ENCODE measurements at regions not wholly inside any gene's neighbourhood (a gene's known extent, or its start where the extent isn't known, plus 50 kb on each side); places are given as distances from the start of the nearest gene placed in this dataset.
A peak's percentile ranks its signal among the peaks of the same experiment; 100 is the strongest.
"Not testable (repeated sequence)": the region's sequence is repeated elsewhere in the genome, so short reads cannot be mapped to it uniquely, and the experiment has no call there.

- no peak for DNase-seq
These were observed 55.0 kb upstream of the PAK3 start for GRCh38 chrX:111041018-111041462.

DNA sequence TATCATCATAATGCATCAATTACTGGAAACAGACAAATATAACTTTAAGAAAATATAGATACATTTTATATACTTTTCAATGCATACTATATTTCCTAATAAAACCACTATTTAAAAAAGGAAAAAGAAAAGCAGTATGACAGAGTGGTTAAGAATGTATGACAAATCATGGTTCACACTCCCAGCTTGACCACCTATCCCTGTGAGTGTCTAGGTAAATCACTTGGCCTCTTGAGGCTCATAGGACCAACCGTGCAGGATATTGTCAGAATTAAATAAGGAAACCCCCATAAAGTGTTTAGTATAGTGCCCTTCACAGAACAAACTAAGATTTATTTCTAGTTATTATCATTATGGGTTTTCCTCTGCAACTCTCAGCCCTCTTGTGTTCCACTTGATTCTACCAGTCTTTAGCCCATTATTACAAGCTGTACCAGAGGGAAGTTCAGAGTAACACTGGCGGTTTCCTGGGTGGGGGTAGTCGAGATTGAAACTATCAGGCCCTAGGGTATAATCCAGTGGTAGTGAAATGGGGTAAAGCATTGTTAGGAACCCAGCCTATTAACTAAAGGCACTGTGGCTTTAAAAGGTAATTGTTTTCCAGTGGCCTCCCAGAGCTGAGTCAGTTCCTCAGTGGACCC is 55.5 kb upstream of the PAK3 start:
- DNase-seq: no peak

- no peak for DNase-seq
These were observed 56.4 kb upstream of the PAK3 start for GRCh38 chrX:111039606-111040005.

DNA sequence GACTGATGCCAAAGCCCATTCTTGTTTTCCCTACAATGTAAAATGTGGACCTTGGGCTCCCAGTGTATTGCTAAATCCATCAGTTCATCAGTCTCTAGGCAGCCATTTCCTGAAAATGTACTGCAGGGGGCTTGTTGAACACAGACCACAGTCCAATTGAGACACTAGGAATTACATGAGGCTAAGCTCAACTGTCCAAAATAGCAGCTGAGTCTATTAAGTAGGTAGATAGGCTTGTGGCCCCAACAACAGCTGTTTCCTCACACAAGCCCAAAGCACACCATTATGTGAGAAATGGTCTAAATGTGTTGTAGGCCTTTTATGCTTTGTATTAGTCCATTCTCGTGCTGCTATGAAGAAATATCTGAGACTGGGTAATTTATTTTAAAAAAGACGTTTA is 60.0 kb upstream of the PAK3 start:
- DNase-seq: no peak

- DNase-seq: no peak
These were observed 60.7 kb upstream of the PAK3 start for GRCh38 chrX:111035256-111035655.

DNA sequence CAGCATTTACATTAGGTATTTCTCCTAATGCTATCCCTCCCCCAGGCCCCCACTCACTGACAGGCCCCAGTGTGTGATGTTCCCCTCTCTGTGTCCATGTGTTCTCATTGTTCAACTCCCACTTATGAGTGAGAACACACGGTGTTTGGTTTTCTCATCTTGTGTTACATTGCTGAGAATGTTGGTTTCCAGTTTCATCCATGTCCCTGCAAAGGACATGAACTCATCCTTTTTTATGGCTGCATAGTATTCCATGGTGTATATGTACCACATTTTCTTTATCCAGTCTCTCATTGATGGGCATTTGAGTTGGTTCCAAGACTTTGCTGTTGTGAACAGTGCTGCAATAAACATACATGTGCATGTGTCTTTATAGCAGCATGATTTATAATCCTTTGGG is 73.0 kb upstream of the PAK3 start:
- not testable (repeated sequence) for DNase-seq

DNA sequence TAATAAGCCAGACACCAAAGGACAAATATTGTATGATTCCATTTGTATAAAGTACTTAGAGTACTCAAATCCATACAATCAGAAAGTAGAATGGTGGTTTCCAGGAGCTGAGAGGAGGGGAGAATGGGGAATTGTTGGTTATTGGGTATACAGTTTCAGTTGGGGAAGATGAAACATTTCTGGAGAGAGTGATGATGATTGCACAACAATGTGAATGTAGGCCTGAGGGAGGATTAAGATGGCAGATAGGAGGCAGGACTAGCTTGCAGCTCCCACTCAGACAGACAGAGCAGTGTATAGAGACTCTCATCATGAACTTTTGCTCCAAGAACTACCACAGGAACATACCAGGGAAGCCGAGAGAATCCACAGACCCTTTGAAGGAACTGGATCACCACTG is 75.7 kb upstream of the PAK3 start:
- DNase-seq: no peak

- DNase-seq: no peak
These were observed 82.1 kb upstream of the PAK3 start for GRCh38 chrX:111013778-111014455.

DNA sequence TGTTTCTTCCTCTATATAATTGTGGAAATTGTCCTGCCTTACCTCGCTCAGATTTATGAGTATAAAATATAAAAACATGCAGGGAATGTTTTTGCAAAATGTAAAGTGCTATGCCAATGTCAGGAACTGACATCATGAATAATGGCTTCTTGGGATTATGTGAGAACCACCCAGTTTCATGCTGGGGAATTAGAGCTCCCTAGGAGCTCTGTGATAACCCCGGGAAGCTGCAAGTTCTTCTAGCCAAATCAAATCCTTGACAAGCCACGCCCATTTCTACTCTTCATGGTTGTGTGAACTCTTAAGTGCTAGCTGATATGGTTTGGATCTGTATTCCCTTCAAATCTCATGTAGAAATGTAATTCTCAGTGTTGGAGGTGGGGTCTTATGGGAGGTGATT is 85.9 kb upstream of the PAK3 start:
- no peak for DNase-seq

DNA sequence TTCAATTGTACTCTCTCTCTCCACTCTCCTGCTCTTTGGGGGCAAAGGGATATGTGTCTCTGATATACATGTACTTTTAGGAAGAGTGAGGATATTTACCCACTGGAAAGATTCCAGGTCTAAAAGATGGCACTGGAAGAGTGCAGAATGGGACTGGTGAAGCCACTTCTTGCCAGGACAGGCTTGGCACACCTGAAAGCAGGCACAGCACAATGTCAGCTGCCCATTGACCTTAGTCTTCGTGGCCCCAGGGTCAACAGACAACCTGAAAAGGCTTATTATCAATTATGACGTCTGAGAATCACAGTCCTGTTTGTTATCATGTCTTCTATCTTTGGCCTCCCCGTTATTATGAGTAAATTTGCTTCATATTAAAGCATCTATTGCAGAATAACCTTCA is 86.7 kb upstream of the PAK3 start:
- DNase-seq: no peak

GRCh38 chrX:111008126-111008525 is 87.9 kb upstream of the PAK3 start:
- no peak for DNase-seq

- no peak for DNase-seq
These were observed 88.8 kb upstream of the PAK3 start for GRCh38 chrX:111007238-111007637.

GRCh38 chrX:111006116-111006515 is 89.9 kb upstream of the PAK3 start:
- no peak for DNase-seq

DNA sequence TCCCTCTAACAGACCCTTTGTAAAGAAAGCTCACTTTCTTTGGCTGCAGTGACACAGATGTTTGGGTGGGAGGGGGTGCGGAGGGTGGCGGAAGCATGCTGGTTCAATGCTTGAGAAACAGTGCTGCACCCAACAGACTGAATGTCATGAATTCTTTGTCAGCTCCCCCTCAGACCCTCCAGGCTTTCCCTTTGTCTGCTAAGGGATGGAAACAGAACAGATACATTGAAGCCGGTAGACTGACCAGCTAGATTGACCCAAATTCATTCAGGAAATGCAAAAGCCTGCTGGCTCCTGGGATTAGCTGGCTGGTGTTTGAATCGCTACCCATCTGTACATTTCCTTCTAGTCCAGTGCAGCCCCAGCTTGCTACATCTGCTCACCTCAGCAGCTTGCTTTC is 90.8 kb upstream of the PAK3 start:
- no peak for DNase-seq

DNA sequence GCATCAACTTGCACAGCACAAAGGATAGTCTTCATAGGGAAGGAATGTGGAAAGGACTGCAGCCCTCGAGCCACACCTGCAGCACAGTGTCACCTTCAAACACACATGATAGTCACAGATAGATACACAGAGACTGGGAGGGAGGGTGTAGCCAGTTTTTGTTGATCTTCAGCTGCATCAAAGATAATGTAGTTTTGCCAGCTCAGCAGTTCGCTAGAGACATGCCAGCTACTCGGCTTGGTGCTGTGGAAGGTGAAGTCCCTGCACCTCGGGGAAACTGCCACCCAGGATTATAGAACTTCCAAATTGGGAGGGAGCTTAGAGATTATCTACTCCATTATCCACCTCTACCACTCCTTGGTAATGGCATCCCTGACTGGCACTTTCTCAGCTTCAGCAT is 92.9 kb upstream of the PAK3 start:
- no peak for DNase-seq

- peak; percentile 57 for DNase-seq
These were observed 103.4 kb upstream of the PAK3 start for GRCh38 chrX:110992611-110993010.

DNA sequence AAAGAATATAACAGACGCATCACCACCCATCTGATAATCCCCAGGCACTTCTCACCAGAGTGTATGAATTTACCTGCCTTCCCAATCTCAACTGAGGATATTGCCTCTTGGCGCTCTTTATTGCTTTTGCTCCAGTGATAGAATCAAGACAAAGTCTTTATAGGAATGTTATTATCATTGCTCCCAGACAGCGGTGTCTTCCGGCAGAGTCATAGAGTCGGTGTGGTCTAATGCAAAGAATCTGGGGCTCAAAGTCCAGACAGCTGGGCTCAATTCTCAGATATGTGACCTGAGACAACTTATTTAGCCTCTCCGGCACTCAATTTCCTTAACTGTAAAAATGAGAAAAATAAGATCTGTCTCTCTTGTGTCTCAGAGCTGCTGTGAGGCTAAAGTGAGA is 106.1 kb upstream of the PAK3 start:
- DNase-seq: no peak

DNA sequence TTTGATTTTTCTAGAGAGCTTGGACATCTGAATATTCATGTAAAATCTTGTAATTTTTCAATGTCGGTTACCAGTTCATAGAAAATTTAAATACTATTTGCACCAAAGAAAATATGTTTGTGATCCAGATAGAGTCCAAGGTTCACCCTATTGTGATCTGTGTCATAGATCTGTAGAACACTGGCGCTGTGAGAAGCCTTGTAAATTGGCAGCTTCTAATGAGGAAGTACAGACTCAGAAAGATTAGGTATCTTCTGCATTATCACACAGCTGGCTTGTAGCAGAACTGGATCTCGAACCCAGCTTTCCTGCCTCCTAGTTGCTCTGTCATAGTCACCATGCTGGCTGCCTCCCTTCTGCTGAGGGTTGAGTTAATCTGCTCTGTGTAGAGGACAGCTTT is 106.5 kb upstream of the PAK3 start:
- DNase-seq: no peak

- DNase-seq: no peak
These were observed 108.7 kb upstream of the PAK3 start for GRCh38 chrX:110987292-110987691.

GRCh38 chrX:110985470-110985869 is 110.5 kb upstream of the PAK3 start:
- no peak for DNase-seq

GRCh38 chrX:110983024-110983423 is 113.0 kb upstream of the PAK3 start:
- no peak for DNase-seq

- no peak for DNase-seq
These were observed 129.2 kb upstream of the PAK3 start for GRCh38 chrX:110966839-110967238.

GRCh38 chrX:110966091-110966454 is 129.9 kb upstream of the PAK3 start:
- DNase-seq: no peak

GRCh38 chrX:110965409-110966090 is 130.4 kb upstream of the PAK3 start:
- DNase-seq: no peak

DNA sequence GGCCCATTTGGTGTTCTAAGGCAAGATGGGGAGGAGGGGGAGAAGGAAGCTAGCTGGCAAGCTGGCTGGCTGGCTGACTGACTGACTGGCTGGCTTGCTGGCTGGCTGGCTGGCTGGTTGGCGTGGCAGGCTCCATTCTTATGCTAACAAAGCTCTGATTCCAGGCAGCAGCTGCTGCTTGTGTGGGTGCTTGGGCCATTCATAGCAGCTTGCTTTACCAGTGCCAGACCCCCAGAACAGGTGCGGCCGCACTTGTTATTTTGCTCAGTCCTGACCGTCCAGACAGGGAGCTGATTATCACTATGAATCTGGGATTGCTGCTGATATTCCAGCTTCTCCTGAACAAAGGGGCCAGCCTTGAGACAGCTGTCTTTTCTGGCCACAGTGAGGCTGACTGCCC is 131.2 kb upstream of the PAK3 start:
- DNase-seq: peak; percentile 15

Measured in NCI-H1436 (cell line).